SK-N-MC (cell line): ENCODE measurements at regions not wholly inside any gene's neighbourhood (a gene's known extent, or its start where the extent isn't known, plus 50 kb on each side); places are given as distances from the start of the nearest gene placed in this dataset.

Experiments
- DNase-seq: peaks from one replicate; pipeline ENCODE4 v3.0.0-alpha.2; 2011; ENCODE audit warnings: low read depth, low spot score
- H3K27ac ChIP-seq: fragments of 200-600 bp; sonication (generic); 2 replicates; pipeline ENCODE4 v1.5.1; 2016; ENCODE audit warnings: mixed run types
- H3K36me3 ChIP-seq: fragments of 200-600 bp; sonication (generic); 2 replicates; pipeline ENCODE4 v1.6.1; 2017; ENCODE audit warnings: antibody characterized with exemption, low read length, mixed read lengths; ENCODE audit not compliant: insufficient read depth
- H3K4me3 ChIP-seq: fragments of 200-600 bp; sonication (generic); 2 replicates; pipeline ENCODE4 v1.5.1; 2016
- H3K9ac ChIP-seq: fragments of 200-600 bp; sonication (generic); 2 replicates; pipeline ENCODE4 v1.8.0; 2017; ENCODE audit warnings: mixed run types, mixed read lengths; ENCODE audit not compliant: insufficient read length
- H3K9me3 ChIP-seq: fragments of 200-600 bp; sonication (generic); 2 replicates; pipeline ENCODE4 v1.6.1; 2017; ENCODE audit warnings: low read depth, mild to moderate bottlenecking, antibody characterized with exemption, low read length, moderate library complexity, mixed read lengths
- EZH2 ChIP-seq: fragments of 200-600 bp; sonication (generic); IDR thresholded peaks from one replicate; pipeline ENCODE4 v1.6.1; 2017; ENCODE audit warnings: antibody characterized with exemption
- FOXP2 ChIP-seq: optimal IDR thresholded peaks from 2 replicates; pipeline ENCODE3; 2011; ENCODE audit warnings: mild to moderate bottlenecking, moderate library complexity; ENCODE audit not compliant: insufficient read depth; ENCODE audit errors: extremely low read length, control extremely low read depth
- POLR2AphosphoS5 ChIP-seq: IDR thresholded peaks from 2 replicates; pipeline ENCODE4 v1.6.1; 2012; ENCODE audit warnings: mild to moderate bottlenecking, low read depth, low read length, borderline replicate concordance

DNA sequence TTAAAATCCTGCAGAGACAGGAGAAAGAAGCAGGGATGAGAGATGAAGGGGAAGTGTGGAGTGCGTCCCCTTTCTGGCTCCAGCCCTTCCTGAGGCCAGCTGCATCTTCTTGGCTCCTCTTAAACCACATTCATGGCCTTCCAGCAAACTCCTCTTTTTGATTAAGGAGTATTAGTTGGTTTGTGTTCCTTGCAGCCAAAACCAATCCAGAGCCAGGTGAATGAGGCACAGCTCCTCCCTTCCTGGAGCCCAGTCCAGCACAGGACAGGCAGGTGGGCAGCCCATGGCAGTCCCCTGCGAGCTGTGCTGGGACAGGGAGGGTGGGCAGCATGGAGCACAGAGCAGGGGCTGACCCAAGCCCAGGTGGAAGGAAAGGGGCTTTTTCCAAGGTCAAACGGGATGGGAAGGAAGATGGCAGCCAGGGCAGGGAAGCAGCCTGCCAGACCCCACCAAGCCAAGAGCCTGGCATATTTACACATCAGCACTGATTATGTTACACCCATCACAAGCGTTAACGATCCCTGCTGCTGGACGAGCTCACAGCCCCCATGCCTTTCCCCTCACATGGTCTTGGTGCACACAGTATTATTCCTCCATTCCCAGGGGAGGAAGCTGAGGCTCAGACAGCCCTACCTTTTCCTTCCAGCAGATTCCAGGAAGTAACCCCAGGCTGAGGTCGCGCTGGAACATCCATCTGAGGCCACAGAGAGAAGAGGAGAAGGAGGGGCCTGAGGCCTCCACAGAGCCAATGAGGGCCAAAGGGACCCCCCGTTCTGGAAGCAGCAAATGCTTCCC is 175.6 kb downstream of the SMAD6 start:
- Histone ChIP-seq H3K9me3 (no peaks in the 10 kb centered on the region), H3K9ac (no peak overlapping the region), H3K36me3 (no peaks in the 10 kb centered on the region), H3K27ac (no peak overlapping the region), H3K4me3 (no peak overlapping the region)
- no peak for TF ChIP-seq POLR2AphosphoS5
- TF ChIP-seq FOXP2: no peak
- TF ChIP-seq EZH2: no peak
- DNase-seq: no peak

GRCh38 chr15:66878761-66879160 is 176.7 kb downstream of the SMAD6 start:
- Histone ChIP-seq H3K9ac (no peak overlapping the region), H3K9me3 (no peaks in the 10 kb centered on the region), H3K4me3 (no peak overlapping the region), H3K27ac (peak overlapping the region; percentile 50; the same call in 1 of the 2 replicates), H3K36me3 (no peaks in the 10 kb centered on the region)
- no peak for DNase-seq
- TF ChIP-seq FOXP2: no peak
- no peak for TF ChIP-seq EZH2
- TF ChIP-seq POLR2AphosphoS5: no peak

GRCh38 chr15:66879531-66880368 is 177.7 kb downstream of the SMAD6 start:
- Histone ChIP-seq H3K27ac (no peak overlapping the region), H3K9ac (no peak overlapping the region), H3K36me3 (no peaks in the 10 kb centered on the region), H3K4me3 (no peak overlapping the region), H3K9me3 (no peaks in the 10 kb centered on the region)
- DNase-seq: no peak
- no peak for TF ChIP-seq POLR2AphosphoS5
- no peak for TF ChIP-seq EZH2
- TF ChIP-seq FOXP2: no peak

DNA sequence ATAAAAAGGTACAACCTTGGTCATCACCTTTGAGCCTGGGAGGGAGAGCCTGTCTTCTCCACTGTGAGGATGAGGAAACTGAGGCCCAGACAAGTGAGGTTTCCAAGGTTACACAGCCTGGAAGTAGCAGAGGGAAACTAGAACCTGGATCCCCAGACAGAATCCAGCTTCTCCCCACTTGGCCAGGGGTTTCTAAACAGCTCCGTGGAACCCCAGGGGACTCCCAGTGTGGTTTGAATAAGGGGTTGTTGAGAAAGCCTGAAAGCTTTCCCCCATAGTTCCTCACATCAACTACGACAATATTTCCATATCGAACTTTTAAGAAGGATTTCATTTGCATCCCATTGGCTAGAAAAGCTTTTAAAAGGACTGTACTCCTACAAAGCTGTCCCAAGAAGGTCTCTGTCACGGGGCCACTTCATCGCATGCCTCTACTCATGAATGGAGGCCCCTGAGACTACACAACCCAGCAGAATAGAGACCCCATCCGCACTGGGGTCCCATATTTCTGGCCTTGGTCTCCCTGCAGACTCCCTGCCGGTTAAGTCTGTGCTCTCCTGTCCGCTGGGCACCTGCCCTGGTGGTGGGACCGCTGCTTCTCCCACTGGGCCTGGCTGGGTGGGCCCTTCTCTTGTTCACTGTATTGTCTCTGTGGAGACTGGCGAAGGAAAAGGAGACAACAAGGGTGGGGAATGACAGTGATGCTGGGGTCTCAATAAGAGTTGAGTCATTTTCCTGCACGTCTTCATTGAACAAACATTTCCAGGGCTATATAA is 178.5 kb downstream of the SMAD6 start:
- DNase-seq: no peak
- TF ChIP-seq EZH2 (no peak), POLR2AphosphoS5 (no peak), FOXP2 (no peak)
- no peak overlapping the region for H3K4me3 ChIP-seq
- no peak overlapping the region for H3K27ac ChIP-seq
- H3K36me3 ChIP-seq: no peaks in the 10 kb centered on the region
- H3K9ac ChIP-seq: no peak overlapping the region
- no peaks in the 10 kb centered on the region for H3K9me3 ChIP-seq

- no peaks in the 10 kb centered on the region for H3K9me3 ChIP-seq
- no peak overlapping the region for H3K27ac ChIP-seq
- TF ChIP-seq FOXP2 (no peak), EZH2 (no peak), POLR2AphosphoS5 (no peak)
- H3K4me3 ChIP-seq: no peak overlapping the region
- no peak overlapping the region for H3K9ac ChIP-seq
- DNase-seq: no peak
- H3K36me3 ChIP-seq: no peaks in the 10 kb centered on the region
These were observed 179.3 kb downstream of the SMAD6 start for GRCh38 chr15:66881173-66881905.

DNA sequence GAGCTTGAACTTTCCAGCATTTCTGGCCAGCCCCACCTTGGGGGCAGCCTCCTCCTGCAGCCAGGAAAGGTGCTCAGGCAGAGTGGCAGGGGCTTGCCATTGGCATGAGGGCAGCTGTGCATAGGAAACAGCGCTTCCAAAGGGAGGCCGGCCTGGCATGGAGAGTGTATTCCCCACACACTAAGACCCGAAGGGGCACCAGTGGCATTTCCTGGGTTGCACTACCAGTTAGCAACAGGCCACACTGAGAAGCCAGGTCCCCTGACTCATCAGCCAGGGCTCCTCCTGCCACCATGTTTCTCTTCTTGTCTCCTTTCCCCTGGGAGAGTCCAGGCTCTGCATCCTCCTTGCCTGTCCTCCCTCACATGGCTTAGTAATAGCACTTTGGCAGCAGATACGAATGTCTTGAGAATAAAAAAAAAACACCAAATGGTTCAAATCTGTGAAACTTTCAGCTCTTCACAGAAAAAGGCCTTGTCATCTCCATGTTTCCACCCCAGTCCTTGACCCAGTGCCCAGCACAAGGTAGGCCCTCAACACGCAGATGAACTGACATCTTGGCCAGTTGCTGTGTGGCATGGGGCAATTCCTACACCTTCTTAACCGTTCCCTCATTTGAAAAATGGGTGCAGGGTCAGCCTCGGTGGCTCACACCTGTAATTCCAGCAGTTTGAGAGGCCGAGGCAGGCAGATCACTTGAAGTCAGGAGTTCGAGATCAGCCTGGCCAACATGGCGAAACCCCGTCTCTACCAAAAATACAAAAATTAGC is 180.4 kb downstream of the SMAD6 start:
- TF ChIP-seq FOXP2 (no peak), EZH2 (no peak), POLR2AphosphoS5 (no peak)
- Histone ChIP-seq H3K9ac (no peak overlapping the region), H3K36me3 (no peaks in the 10 kb centered on the region), H3K27ac (peak overlapping the region; percentile 98), H3K9me3 (no peaks in the 10 kb centered on the region), H3K4me3 (no peak overlapping the region)
- DNase-seq: no peak

- peak overlapping the region; percentile 60 for H3K4me3 ChIP-seq
- peak overlapping the region; percentile 98 for H3K27ac ChIP-seq
- TF ChIP-seq EZH2: no peak
- peak; percentile 78 for TF ChIP-seq FOXP2
- no peaks in the 10 kb centered on the region for H3K9me3 ChIP-seq
- H3K9ac ChIP-seq: peak overlapping the region; percentile 70
- peak; percentile 88 for DNase-seq
- no peaks in the 10 kb centered on the region for H3K36me3 ChIP-seq
These were observed 181.4 kb downstream of the SMAD6 start for GRCh38 chr15:66883284-66883911.
